ENCODE measurements at regions not wholly inside any gene's neighbourhood (a gene's known extent, or its start where the extent isn't known, plus 50 kb on each side); places are given as distances from the start of the nearest gene placed in this dataset.

- peaks cover 40% of the 10 kb centered on the region for H3K4me1 Mint-ChIP-seq (ENCODE audit: unreplicated experiment)
- H3K27me3 Mint-ChIP-seq (ENCODE audit: unreplicated experiment) = peaks cover 6% of the 10 kb centered on the region
- H3K4me3 Mint-ChIP-seq (ENCODE audit: unreplicated experiment) = no peak overlapping the region
- no peak overlapping the region for H3K27ac Mint-ChIP-seq (ENCODE audit: unreplicated experiment)
- no peak for TF ChIP-seq CTCF (IDR thresholded peaks at IDR 0.05; ENCODE audit: unreplicated experiment)
- H3K36me3 Mint-ChIP-seq (ENCODE audit: low read depth, unreplicated experiment) = no peaks in the 10 kb centered on the region
- no peak for DNase-seq (ENCODE audit: low spot score)
- H3K9me3 Mint-ChIP-seq (ENCODE audit: unreplicated experiment) = no peaks in the 10 kb centered on the region
Measured at GRCh38 chr10:35752469-35753461, 110.7 kb upstream of the FZD8 start.

GRCh38 chr10:35751347-35751746, 109.3 kb upstream of the FZD8 start:
- Mint-ChIP-seq H3K27ac (ENCODE audit: unreplicated experiment) (no peak overlapping the region), H3K27me3 (ENCODE audit: unreplicated experiment) (peaks cover 5% of the 10 kb centered on the region), H3K4me3 (ENCODE audit: unreplicated experiment) (no peak overlapping the region), H3K36me3 (ENCODE audit: low read depth, unreplicated experiment) (no peaks in the 10 kb centered on the region), H3K4me1 (ENCODE audit: unreplicated experiment) (peaks cover 50% of the 10 kb centered on the region), H3K9me3 (ENCODE audit: unreplicated experiment) (no peaks in the 10 kb centered on the region)
- no peak for DNase-seq (ENCODE audit: low spot score)
- no peak for TF ChIP-seq CTCF (IDR thresholded peaks at IDR 0.05; ENCODE audit: unreplicated experiment)

- H3K27ac Mint-ChIP-seq (ENCODE audit: unreplicated experiment) = no peak overlapping the region
- no peak overlapping the region for H3K4me3 Mint-ChIP-seq (ENCODE audit: unreplicated experiment)
- no peak for TF ChIP-seq CTCF (IDR thresholded peaks at IDR 0.05; ENCODE audit: unreplicated experiment)
- H3K4me1 Mint-ChIP-seq (ENCODE audit: unreplicated experiment) = peaks cover 37% of the 10 kb centered on the region
- no peaks in the 10 kb centered on the region for H3K36me3 Mint-ChIP-seq (ENCODE audit: low read depth, unreplicated experiment)
- peaks cover 5% of the 10 kb centered on the region for H3K27me3 Mint-ChIP-seq (ENCODE audit: unreplicated experiment)
- DNase-seq (ENCODE audit: low spot score) = no peak
- no peaks in the 10 kb centered on the region for H3K9me3 Mint-ChIP-seq (ENCODE audit: unreplicated experiment)
Measured at GRCh38 chr10:35749230-35749629, 107.1 kb upstream of the FZD8 start.

- no peaks in the 10 kb centered on the region for H3K9me3 Mint-ChIP-seq (ENCODE audit: unreplicated experiment)
- peaks cover 3% of the 10 kb centered on the region for H3K27me3 Mint-ChIP-seq (ENCODE audit: unreplicated experiment)
- no peak overlapping the region for H3K27ac Mint-ChIP-seq (ENCODE audit: unreplicated experiment)
- no peak overlapping the region for H3K4me3 Mint-ChIP-seq (ENCODE audit: unreplicated experiment)
- peaks cover 27% of the 10 kb centered on the region for H3K4me1 Mint-ChIP-seq (ENCODE audit: unreplicated experiment)
- no peak for TF ChIP-seq CTCF (IDR thresholded peaks at IDR 0.05; ENCODE audit: unreplicated experiment)
- no peaks in the 10 kb centered on the region for H3K36me3 Mint-ChIP-seq (ENCODE audit: low read depth, unreplicated experiment)
- no peak for DNase-seq (ENCODE audit: low spot score)
Measured at GRCh38 chr10:35745617-35746403, 103.7 kb upstream of the FZD8 start.

All from endothelial cell (in vitro differentiated cells).